ENCODE measurements at regions not wholly inside any gene's neighbourhood (a gene's known extent, or its start where the extent isn't known, plus 50 kb on each side); places are given as distances from the start of the nearest gene placed in this dataset.

DNA sequence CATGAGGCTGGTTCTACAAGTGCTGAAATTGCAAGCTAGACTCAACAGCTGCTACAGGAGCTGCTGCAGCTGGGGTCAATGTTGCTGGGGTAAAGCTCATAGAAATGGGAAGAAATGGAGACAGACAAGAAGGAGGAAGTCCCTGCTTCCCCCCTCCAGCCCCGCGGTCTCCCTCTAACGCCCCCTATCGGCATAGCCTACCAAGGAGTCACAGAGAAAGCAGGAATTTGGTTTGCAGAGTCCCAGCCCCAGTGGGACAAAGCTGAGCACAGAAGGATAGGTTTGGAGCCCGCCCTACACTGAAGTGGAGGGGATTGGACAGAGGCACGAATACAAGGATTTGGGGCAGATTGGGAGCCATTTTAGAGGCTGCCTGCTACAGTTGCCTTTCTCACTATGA, 176.9 kb upstream of the ANKRD28 start:
- peak; percentile 94 for ATAC-seq
- Histone ChIP-seq H3K4me3 (no peak overlapping the region), H3F3A (replicated peaks; ENCODE audit: low read depth) (no peaks in the 10 kb centered on the region), H3K27ac (ENCODE audit: low read depth) (no peak overlapping the region), H3K9me2 (ENCODE audit: insufficient read depth) (peaks cover 4% of the 10 kb centered on the region), H3K79me2 (replicated peaks; ENCODE audit: insufficient read depth) (no peaks in the 10 kb centered on the region), H4K20me1 (replicated peaks; ENCODE audit: insufficient read depth) (no peaks in the 10 kb centered on the region), H3K36me3 (ENCODE audit: insufficient read depth) (no peaks in the 10 kb centered on the region), H3K4me1 (ENCODE audit: insufficient read depth) (peaks cover 10% of the 10 kb centered on the region), H3K4me2 (no peak overlapping the region), H2AFZ (peak overlapping the region; percentile 78), H3K27me3 (ENCODE audit: insufficient read depth) (no peaks in the 10 kb centered on the region)
- H3K27me3 Mint-ChIP-seq (ENCODE audit: insufficient read depth, low read depth, poor library complexity): no peaks in the 10 kb centered on the region
- no peak overlapping the region for H3K27ac Mint-ChIP-seq
- no peak overlapping the region for H3K4me3 Mint-ChIP-seq
- peaks cover 16% of the 10 kb centered on the region; the same call in 2 of the 3 replicates for H3K4me1 Mint-ChIP-seq
- peak; percentile 89 for DNase-seq (ENCODE audit: low spot score)
- H3K9me3 Mint-ChIP-seq: peaks cover 4% of the 10 kb centered on the region; the same call in 1 of the 3 replicates
- TF ChIP-seq, protein P1, sequence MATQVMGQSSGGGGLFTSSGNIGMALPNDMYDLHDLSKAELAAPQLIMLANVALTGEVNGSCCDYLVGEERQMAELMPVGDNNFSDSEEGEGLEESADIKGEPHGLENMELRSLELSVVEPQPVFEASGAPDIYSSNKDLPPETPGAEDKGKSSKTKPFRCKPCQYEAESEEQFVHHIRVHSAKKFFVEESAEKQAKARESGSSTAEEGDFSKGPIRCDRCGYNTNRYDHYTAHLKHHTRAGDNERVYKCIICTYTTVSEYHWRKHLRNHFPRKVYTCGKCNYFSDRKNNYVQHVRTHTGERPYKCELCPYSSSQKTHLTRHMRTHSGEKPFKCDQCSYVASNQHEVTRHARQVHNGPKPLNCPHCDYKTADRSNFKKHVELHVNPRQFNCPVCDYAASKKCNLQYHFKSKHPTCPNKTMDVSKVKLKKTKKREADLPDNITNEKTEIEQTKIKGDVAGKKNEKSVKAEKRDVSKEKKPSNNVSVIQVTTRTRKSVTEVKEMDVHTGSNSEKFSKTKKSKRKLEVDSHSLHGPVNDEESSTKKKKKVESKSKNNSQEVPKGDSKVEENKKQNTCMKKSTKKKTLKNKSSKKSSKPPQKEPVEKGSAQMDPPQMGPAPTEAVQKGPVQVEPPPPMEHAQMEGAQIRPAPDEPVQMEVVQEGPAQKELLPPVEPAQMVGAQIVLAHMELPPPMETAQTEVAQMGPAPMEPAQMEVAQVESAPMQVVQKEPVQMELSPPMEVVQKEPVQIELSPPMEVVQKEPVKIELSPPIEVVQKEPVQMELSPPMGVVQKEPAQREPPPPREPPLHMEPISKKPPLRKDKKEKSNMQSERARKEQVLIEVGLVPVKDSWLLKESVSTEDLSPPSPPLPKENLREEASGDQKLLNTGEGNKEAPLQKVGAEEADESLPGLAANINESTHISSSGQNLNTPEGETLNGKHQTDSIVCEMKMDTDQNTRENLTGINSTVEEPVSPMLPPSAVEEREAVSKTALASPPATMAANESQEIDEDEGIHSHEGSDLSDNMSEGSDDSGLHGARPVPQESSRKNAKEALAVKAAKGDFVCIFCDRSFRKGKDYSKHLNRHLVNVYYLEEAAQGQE (IDR thresholded peaks at IDR 0.05; ENCODE audit: unreplicated experiment): no peak
- TF ChIP-seq, protein P2, sequence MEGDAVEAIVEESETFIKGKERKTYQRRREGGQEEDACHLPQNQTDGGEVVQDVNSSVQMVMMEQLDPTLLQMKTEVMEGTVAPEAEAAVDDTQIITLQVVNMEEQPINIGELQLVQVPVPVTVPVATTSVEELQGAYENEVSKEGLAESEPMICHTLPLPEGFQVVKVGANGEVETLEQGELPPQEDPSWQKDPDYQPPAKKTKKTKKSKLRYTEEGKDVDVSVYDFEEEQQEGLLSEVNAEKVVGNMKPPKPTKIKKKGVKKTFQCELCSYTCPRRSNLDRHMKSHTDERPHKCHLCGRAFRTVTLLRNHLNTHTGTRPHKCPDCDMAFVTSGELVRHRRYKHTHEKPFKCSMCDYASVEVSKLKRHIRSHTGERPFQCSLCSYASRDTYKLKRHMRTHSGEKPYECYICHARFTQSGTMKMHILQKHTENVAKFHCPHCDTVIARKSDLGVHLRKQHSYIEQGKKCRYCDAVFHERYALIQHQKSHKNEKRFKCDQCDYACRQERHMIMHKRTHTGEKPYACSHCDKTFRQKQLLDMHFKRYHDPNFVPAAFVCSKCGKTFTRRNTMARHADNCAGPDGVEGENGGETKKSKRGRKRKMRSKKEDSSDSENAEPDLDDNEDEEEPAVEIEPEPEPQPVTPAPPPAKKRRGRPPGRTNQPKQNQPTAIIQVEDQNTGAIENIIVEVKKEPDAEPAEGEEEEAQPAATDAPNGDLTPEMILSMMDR (conservative IDR thresholded peaks at IDR 0.05; ENCODE audit: low read depth in 2 of 2): peak; percentile 76 to 83
- TF ChIP-seq CREB1 (CRISPR knock-in tag; IDR thresholded peaks at IDR 0.05; ENCODE audit: low read depth): no peak
- H3K36me3 Mint-ChIP-seq (ENCODE audit: low read depth): no peaks in the 10 kb centered on the region

DNA sequence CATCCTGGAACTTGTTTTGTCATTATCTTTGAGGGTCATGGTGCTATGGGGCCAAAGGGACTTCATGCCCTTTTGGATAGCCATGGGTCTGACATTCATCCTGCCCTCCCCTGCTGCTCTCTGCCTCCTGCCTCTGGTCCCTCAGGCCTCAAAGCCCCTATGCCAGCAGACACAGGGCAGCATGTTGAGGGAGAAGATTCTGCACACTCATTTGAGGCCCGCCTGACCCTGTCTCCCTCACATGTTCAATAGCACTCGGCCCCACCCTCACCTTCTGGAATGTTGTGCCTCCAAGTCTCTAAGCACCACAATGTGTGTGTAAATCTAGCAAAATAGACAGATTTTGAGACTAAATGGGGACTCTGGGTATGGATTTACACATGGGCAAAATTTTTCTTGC, 178.7 kb upstream of the ANKRD28 start:
- Histone ChIP-seq H3K27me3 (ENCODE audit: insufficient read depth) (no peaks in the 10 kb centered on the region), H3K27ac (ENCODE audit: low read depth) (no peak overlapping the region), H3K79me2 (replicated peaks; ENCODE audit: insufficient read depth) (no peaks in the 10 kb centered on the region), H3K9me2 (ENCODE audit: insufficient read depth) (no peaks in the 10 kb centered on the region; the same call in 1 of the 2 replicates), H3K4me2 (no peak overlapping the region), H3F3A (replicated peaks; ENCODE audit: low read depth) (no peaks in the 10 kb centered on the region), H3K4me3 (no peak overlapping the region), H3K4me1 (ENCODE audit: insufficient read depth) (peaks cover 10% of the 10 kb centered on the region), H4K20me1 (replicated peaks; ENCODE audit: insufficient read depth) (no peaks in the 10 kb centered on the region), H3K36me3 (ENCODE audit: insufficient read depth) (no peaks in the 10 kb centered on the region), H2AFZ (peak overlapping the region; percentile 52; the same call in 1 of the 2 replicates)
- DNase-seq (ENCODE audit: low spot score) (no peak), ATAC-seq (no peak)
- Mint-ChIP-seq H3K4me1 (peaks cover 16% of the 10 kb centered on the region; the same call in 2 of the 3 replicates), H3K27ac (no peak overlapping the region), H3K4me3 (no peak overlapping the region), H3K36me3 (ENCODE audit: low read depth) (no peaks in the 10 kb centered on the region), H3K27me3 (ENCODE audit: insufficient read depth, low read depth, poor library complexity) (no peaks in the 10 kb centered on the region), H3K9me3 (no peaks in the 10 kb centered on the region)
- TF ChIP-seq NANOG (IDR thresholded peaks at IDR 0.05; ENCODE audit: borderline replicate concordance) (no peak), ZNF331 (CRISPR knock-in tag; IDR thresholded peaks at IDR 0.05; ENCODE audit: low read depth) (no peak)
